Suprapubic skin (tissue), 4 donors: ENCODE measurements at regions not wholly inside any gene's neighbourhood (a gene's known extent, or its start where the extent isn't known, plus 50 kb on each side); places are given as distances from the start of the nearest gene placed in this dataset.

Source experiments
- CTCF ChIP-seq, 2 donors: fragments of 200-600 bp in 1 of 2; fragments of 450-650 bp in 1 of 2; sonication (generic) in 1 of 2; IDR thresholded peaks; one replicate each; pipeline ENCODE4 v1.5.1; 2016 to 2019; ENCODE audit warnings: antibody characterized with exemption in 2 of 2, mild to moderate bottlenecking in 1 of 2, moderate library complexity in 1 of 2
- POLR2A ChIP-seq, 2 donors: fragments of 450-650 bp; IDR thresholded peaks; one replicate each; pipeline ENCODE4 v1.6.1; 2017; ENCODE audit warnings: antibody characterized with exemption in 2 of 2, mild to moderate bottlenecking in 2 of 2, moderate library complexity in 2 of 2
- POLR2AphosphoS5 ChIP-seq, 3 donors: sonication (generic); formaldehyde crosslinking; IDR thresholded peaks; one replicate each; pipeline ENCODE4 v1.6.1; 2017; ENCODE audit warnings: antibody characterized with exemption in 3 of 3

GRCh38 chr5:143542798-143543144, 139.3 kb upstream of the NR3C1 start:
- no peak for TF ChIP-seq POLR2A (IDR thresholded peaks at IDR 0.05)
- no peak for TF ChIP-seq CTCF (IDR thresholded peaks at IDR 0.05)
- TF ChIP-seq POLR2AphosphoS5 (IDR thresholded peaks at IDR 0.05): no peak
